ENCODE measurements at regions not wholly inside any gene's neighbourhood (a gene's known extent, or its start where the extent isn't known, plus 50 kb on each side); places are given as distances from the start of the nearest gene placed in this dataset.

GRCh38 chr9:759541-759940 lies 82.0 kb upstream of the DMRT1 start:
- H3K36me3 ChIP-seq (ENCODE audit: control insufficient read depth, insufficient read depth, low read length) = no peaks in the 10 kb centered on the region
- intact Hi-C loops (cut with micrococcal nuclease) = no loop called here
- WGBS (ENCODE audit: insufficient coverage) = 93% methylated on average over 8 of the region's 8 CpGs
- H3K9me3 ChIP-seq (ENCODE audit: control insufficient read depth, insufficient read depth, low read length) = no peaks in the 10 kb centered on the region
- Mint-ChIP-seq H3K4me1 (peaks cover 17 to 20% of the 10 kb centered on the region in 2 donors), H3K27me3 (ENCODE audit: low read depth in 2 of 2) (peaks cover 8 to 10% of the 10 kb centered on the region in 2 donors), H3K4me3 (no peak overlapping the region), H3K27ac (no peak overlapping the region), H3K36me3 (no peaks in the 10 kb centered on the region), H3K9me3 (no peaks in the 10 kb centered on the region)
- no peak overlapping the region for H3K27ac ChIP-seq (ENCODE audit: low read length)
- ATAC-seq (no peak), DNase-seq (no peak)
- no peaks in the 10 kb centered on the region for H3K27me3 ChIP-seq (ENCODE audit: control insufficient read depth, insufficient read depth, low read length)
- no peak overlapping the region for H3K4me3 ChIP-seq (ENCODE audit: low read length)
- no peak for TF ChIP-seq CTCF (IDR thresholded peaks at IDR 0.05)
- peaks cover 10% of the 10 kb centered on the region for H3K4me1 ChIP-seq (ENCODE audit: control insufficient read depth, insufficient read depth, low read length)

- peaks cover 11 to 20% of the 10 kb centered on the region in 2 donors for H3K4me1 Mint-ChIP-seq
- no peaks in the 10 kb centered on the region for H3K9me3 Mint-ChIP-seq
- DNase-seq (no peak), ATAC-seq (no peak)
- Histone ChIP-seq H3K4me1 (ENCODE audit: control insufficient read depth, insufficient read depth, low read length) (peaks cover 10% of the 10 kb centered on the region), H3K27me3 (ENCODE audit: control insufficient read depth, insufficient read depth, low read length) (no peaks in the 10 kb centered on the region), H3K9me3 (ENCODE audit: control insufficient read depth, insufficient read depth, low read length) (no peaks in the 10 kb centered on the region), H3K27ac (ENCODE audit: low read length) (no peak overlapping the region), H3K4me3 (ENCODE audit: low read length) (no peak overlapping the region), H3K36me3 (ENCODE audit: control insufficient read depth, insufficient read depth, low read length) (no peaks in the 10 kb centered on the region)
- peaks cover 8 to 10% of the 10 kb centered on the region in 2 donors for H3K27me3 Mint-ChIP-seq (ENCODE audit: low read depth in 2 of 2)
- no peaks in the 10 kb centered on the region for H3K36me3 Mint-ChIP-seq
- TF ChIP-seq CTCF (IDR thresholded peaks at IDR 0.05) = no peak
- H3K4me3 Mint-ChIP-seq = no peak overlapping the region
- WGBS (ENCODE audit: insufficient coverage) = 92% methylated on average over 10 of the region's 10 CpGs
- H3K27ac Mint-ChIP-seq = no peak overlapping the region
- intact Hi-C loops (cut with micrococcal nuclease) = no loop called here
These were observed 81.3 kb upstream of the DMRT1 start for GRCh38 chr9:759983-760736.

- WGBS (ENCODE audit: insufficient coverage) = 91% methylated on average over 7 of the region's 7 CpGs
These were observed 80.2 kb upstream of the DMRT1 start for GRCh38 chr9:761176-761792.

More at GRCh38 chr9:761176-761792, 80.2 kb upstream of the DMRT1 start:
- H3K4me1 ChIP-seq (ENCODE audit: control insufficient read depth, insufficient read depth, low read length) = no peaks in the 10 kb centered on the region
- peaks cover 2% of the 10 kb centered on the region for H3K27me3 ChIP-seq (ENCODE audit: control insufficient read depth, insufficient read depth, low read length)
- Mint-ChIP-seq H3K4me3 (no peak overlapping the region), H3K4me1 (peaks cover 0 to 10% of the 10 kb centered on the region in 2 donors), H3K27ac (no peak overlapping the region), H3K27me3 (ENCODE audit: low read depth in 2 of 2) (peaks cover 3 to 10% of the 10 kb centered on the region in 2 donors), H3K9me3 (no peaks in the 10 kb centered on the region), H3K36me3 (no peaks in the 10 kb centered on the region)
- no peaks in the 10 kb centered on the region for H3K36me3 ChIP-seq (ENCODE audit: control insufficient read depth, insufficient read depth, low read length)
- no peaks in the 10 kb centered on the region for H3K9me3 ChIP-seq (ENCODE audit: control insufficient read depth, insufficient read depth, low read length)
- no peak for ATAC-seq
- H3K4me3 ChIP-seq (ENCODE audit: low read length) = no peak overlapping the region
- DNase-seq = no peak
- intact Hi-C loops (cut with micrococcal nuclease) = no loop called here
- TF ChIP-seq CTCF (IDR thresholded peaks at IDR 0.05) = no peak
- H3K27ac ChIP-seq (ENCODE audit: low read length) = no peak overlapping the region
